Osteocyte (in vitro differentiated cells): ENCODE measurements at regions not wholly inside any gene's neighbourhood (a gene's known extent, or its start where the extent isn't known, plus 50 kb on each side); places are given as distances from the start of the nearest gene placed in this dataset.

ENCODE experiments used
- DNase-seq: peaks from one replicate; pipeline ENCODE4 v3.0.0; 2021; ENCODE audit warnings: mixed read lengths; ENCODE audit not compliant: unreplicated experiment; ENCODE audit errors: extremely low spot score
- H3K27ac Mint-ChIP-seq: one replicate; pipeline ENCODE4 v1.8.0; 2021; ENCODE audit warnings: mild to moderate bottlenecking, mixed read lengths; ENCODE audit not compliant: unreplicated experiment
- H3K27me3 Mint-ChIP-seq: one replicate; pipeline ENCODE4 v1.8.0; 2021; ENCODE audit warnings: mixed read lengths; ENCODE audit not compliant: unreplicated experiment
- H3K36me3 Mint-ChIP-seq: one replicate; pipeline ENCODE4 v1.8.0; 2021; ENCODE audit warnings: mixed read lengths; ENCODE audit not compliant: unreplicated experiment
- H3K4me1 Mint-ChIP-seq: one replicate; pipeline ENCODE4 v1.8.0; 2021; ENCODE audit warnings: mixed read lengths; ENCODE audit not compliant: unreplicated experiment
- H3K4me3 Mint-ChIP-seq: one replicate; pipeline ENCODE4 v1.8.0; 2021; ENCODE audit warnings: mild to moderate bottlenecking, moderate library complexity, mixed read lengths; ENCODE audit not compliant: unreplicated experiment
- H3K9me3 Mint-ChIP-seq: one replicate; pipeline ENCODE4 v1.8.0; 2021; ENCODE audit warnings: mixed read lengths; ENCODE audit not compliant: unreplicated experiment
- TF ChIP-seq, protein P1 (sequence below): fragments of 200-600 bp; sonication (generic); IDR thresholded peaks from 2 replicates; pipeline ENCODE4 v1.5.0; 2021; ENCODE audit warnings: antibody characterized with exemption, mild to moderate bottlenecking, moderate library complexity

DNA sequence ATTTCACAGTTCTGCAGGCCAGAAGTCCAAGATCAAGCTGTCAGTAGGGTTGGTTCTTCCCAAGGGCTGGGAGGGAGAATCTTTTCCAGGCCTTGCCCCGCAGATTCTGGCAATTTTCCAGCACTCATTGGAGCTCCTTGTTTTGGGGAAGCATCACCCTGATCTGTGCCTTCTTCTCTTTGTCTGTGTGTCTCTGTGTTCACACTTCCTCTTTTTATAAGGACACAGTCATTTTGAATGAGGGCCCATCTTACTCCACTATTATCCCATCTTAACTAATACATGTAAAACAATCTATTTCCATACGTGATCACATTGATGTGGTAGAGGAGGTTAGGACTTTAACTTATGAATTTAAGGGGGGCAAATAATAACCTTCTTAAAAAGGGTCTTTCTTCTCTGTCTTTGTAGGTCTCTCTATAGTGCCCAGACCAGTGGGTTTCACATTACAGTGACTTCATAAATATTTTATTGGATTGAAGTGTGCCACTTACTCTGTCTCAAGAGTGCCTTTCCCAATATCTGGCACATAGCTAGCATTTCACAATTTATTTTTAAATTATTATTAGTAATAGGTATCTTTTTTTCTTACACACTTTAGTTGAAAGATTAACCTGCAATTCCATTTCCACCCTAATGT, 68.9 kb upstream of the CBLN2 start:
- Mint-ChIP-seq H3K9me3 (peaks cover 21% of the 10 kb centered on the region), H3K27ac (no peak overlapping the region), H3K4me1 (no peaks in the 10 kb centered on the region), H3K4me3 (no peak overlapping the region), H3K36me3 (no peaks in the 10 kb centered on the region), H3K27me3 (no peaks in the 10 kb centered on the region)
- TF ChIP-seq, protein P1, sequence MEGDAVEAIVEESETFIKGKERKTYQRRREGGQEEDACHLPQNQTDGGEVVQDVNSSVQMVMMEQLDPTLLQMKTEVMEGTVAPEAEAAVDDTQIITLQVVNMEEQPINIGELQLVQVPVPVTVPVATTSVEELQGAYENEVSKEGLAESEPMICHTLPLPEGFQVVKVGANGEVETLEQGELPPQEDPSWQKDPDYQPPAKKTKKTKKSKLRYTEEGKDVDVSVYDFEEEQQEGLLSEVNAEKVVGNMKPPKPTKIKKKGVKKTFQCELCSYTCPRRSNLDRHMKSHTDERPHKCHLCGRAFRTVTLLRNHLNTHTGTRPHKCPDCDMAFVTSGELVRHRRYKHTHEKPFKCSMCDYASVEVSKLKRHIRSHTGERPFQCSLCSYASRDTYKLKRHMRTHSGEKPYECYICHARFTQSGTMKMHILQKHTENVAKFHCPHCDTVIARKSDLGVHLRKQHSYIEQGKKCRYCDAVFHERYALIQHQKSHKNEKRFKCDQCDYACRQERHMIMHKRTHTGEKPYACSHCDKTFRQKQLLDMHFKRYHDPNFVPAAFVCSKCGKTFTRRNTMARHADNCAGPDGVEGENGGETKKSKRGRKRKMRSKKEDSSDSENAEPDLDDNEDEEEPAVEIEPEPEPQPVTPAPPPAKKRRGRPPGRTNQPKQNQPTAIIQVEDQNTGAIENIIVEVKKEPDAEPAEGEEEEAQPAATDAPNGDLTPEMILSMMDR, result no peak
- no peak for DNase-seq

DNA sequence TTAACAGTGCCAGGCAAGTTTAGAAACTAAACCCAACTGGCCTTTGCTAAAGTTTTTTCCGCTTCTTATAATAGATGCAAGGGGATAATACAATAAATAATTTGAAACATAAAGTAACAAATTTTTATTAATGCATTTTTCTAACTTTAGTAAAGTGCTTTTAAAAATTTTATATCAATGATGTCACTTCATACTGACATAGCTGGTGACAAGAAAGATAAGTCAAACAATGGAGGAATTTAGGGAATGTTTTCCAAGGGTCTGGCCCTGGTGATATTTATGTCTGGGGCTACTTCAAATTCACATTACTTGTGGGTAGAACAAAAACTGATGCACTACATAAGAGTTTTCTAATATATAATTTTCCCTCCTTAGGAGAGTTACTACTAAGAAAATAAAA, 61.2 kb upstream of the CBLN2 start:
- H3K4me3 Mint-ChIP-seq, result no peak overlapping the region
- peaks cover 8% of the 10 kb centered on the region for H3K4me1 Mint-ChIP-seq
- peaks cover 12% of the 10 kb centered on the region for H3K9me3 Mint-ChIP-seq
- no peak for DNase-seq
- TF ChIP-seq, protein P1, result no peak
- H3K27me3 Mint-ChIP-seq, result no peaks in the 10 kb centered on the region
- H3K27ac Mint-ChIP-seq, result no peak overlapping the region
- no peaks in the 10 kb centered on the region for H3K36me3 Mint-ChIP-seq

DNA sequence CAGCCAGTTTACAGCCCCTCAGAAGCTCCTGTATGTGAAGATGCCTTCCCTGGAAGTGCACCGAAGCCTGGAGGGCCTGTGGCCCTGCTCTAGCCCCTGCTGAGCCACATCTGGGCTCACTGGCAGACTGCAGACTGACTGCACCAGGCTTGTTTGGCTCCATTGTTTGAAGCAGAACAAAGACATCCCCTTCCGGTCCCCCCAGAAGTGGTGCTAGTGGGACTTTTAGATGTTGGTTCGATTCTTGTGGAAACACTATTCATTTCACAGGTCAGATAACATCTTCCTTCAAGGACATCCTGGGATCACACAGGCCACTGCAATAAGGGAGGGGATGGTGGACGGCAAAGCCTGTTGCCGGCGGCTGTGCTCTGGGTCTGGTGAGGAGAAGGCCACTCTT, 57.8 kb upstream of the CBLN2 start:
- peaks cover 8% of the 10 kb centered on the region for H3K4me1 Mint-ChIP-seq
- no peak overlapping the region for H3K27ac Mint-ChIP-seq
- DNase-seq, result no peak
- TF ChIP-seq, protein P1, result no peak
- H3K36me3 Mint-ChIP-seq, result no peaks in the 10 kb centered on the region
- no peak overlapping the region for H3K4me3 Mint-ChIP-seq
- no peaks in the 10 kb centered on the region for H3K27me3 Mint-ChIP-seq
- peaks cover 18% of the 10 kb centered on the region for H3K9me3 Mint-ChIP-seq

DNA sequence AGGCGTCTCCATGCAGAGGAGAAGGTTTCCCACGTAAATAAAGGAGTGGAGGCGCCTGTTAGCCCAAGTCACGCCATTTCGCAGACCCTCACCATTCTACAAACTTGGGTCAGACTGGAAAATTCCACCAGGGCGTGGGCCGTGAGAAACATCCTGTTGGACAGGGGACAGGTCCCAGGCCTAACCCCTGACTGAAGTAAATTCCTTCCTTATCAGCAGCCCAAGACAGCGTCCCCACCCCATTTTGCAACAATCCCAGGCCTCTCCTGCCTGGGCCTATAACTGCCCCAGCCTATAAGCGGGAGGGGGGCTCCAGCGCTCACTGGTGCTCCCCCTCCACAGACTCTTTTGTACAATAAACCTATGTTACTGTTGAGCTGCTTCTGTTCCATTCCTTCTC, 57.3 kb upstream of the CBLN2 start:
- peaks cover 8% of the 10 kb centered on the region for H3K4me1 Mint-ChIP-seq
- no peak overlapping the region for H3K4me3 Mint-ChIP-seq
- H3K27me3 Mint-ChIP-seq, result no peaks in the 10 kb centered on the region
- no peak overlapping the region for H3K27ac Mint-ChIP-seq
- H3K36me3 Mint-ChIP-seq, result no peaks in the 10 kb centered on the region
- peaks cover 23% of the 10 kb centered on the region for H3K9me3 Mint-ChIP-seq
- TF ChIP-seq, protein P1, result no peak
- no peak for DNase-seq
